SU-DHL-6 (cell line): ENCODE measurements at regions not wholly inside any gene's neighbourhood (a gene's known extent, or its start where the extent isn't known, plus 50 kb on each side); places are given as distances from the start of the nearest gene placed in this dataset.

ENCODE experiments used
- CTCF ChIP-seq: fragments of 200-600 bp; sonication (generic); IDR thresholded peaks from one replicate; pipeline ENCODE4 v1.5.1; 2017; ENCODE audit warnings: antibody characterized with exemption, mild to moderate bottlenecking, low read length, moderate library complexity; ENCODE audit not compliant: insufficient read depth, poor library complexity, severe bottlenecking
- EZH2phosphoT487 ChIP-seq: fragments of 200-600 bp; sonication (generic), shearing (Covaris generic); conservative IDR thresholded peaks from 2 replicates; pipeline ENCODE4 v1.6.1; 2018; ENCODE audit warnings: mild to moderate bottlenecking, antibody characterized with exemption, low read length, moderate library complexity, mixed read lengths

GRCh38 chr2:150681120-150681804 is 193.8 kb upstream of the RND3 start:
- TF ChIP-seq CTCF (no peak), EZH2phosphoT487 (no peak)
